ENCODE measurements at regions not wholly inside any gene's neighbourhood (a gene's known extent, or its start where the extent isn't known, plus 50 kb on each side); places are given as distances from the start of the nearest gene placed in this dataset.

GRCh38 chr2:217366266-217366895 lies 506.5 kb upstream of the TNP1 start:
- Mint-ChIP-seq H3K4me3 (no peak overlapping the region), H3K27me3 (peaks cover 3% of the 10 kb centered on the region), H3K4me1 (peaks cover 8% of the 10 kb centered on the region), H3K9me3 (ENCODE audit: insufficient read depth) (no peaks in the 10 kb centered on the region), H3K27ac (no peak overlapping the region)
- ChIA-PET POLR2A (no interaction called here), CTCF (no interaction called here)
- Histone ChIP-seq H3K4me1 (ENCODE audit: control insufficient read depth in 2 of 2, insufficient read depth in 2 of 2, low read length in 2 of 2) (peaks cover 0 to 3% of the 10 kb centered on the region in 2 donors), H3K9me3 (ENCODE audit: control extremely low read depth in 1 of 3, control insufficient read depth in 2 of 3, insufficient read depth in 1 of 3, low read length in 2 of 3) (no peaks in the 10 kb centered on the region), H3K27ac (ENCODE audit: low read length in 2 of 2) (no peak overlapping the region), H3K27me3 (replicated peaks in 1 of 4; ENCODE audit: control extremely low read depth in 1 of 4, control insufficient read depth in 3 of 4, insufficient read depth in 4 of 4, low read length in 3 of 4) (peaks cover 0 to 2% (median 0%) of the 10 kb centered on the region in 4 experiments), H3K9ac (ENCODE audit: low read length) (no peak overlapping the region), H3K79me2 (ENCODE audit: control insufficient read depth, insufficient read depth, low read length) (no peaks in the 10 kb centered on the region), H3K4me3 (ENCODE audit: control extremely low read depth in 1 of 5, extremely low read depth in 1 of 5, insufficient read depth in 1 of 5, low read depth in 2 of 5, low read length in 4 of 5) (no peak overlapping the region), H2AFZ (ENCODE audit: insufficient read depth, low read depth, low read length, poor library complexity, severe bottlenecking) (no peak overlapping the region), H3K36me3 (replicated peaks in 1 of 2; ENCODE audit: control extremely low read depth in 1 of 2, control insufficient read depth in 1 of 2, extremely low read depth in 1 of 2, insufficient read depth in 2 of 2, low read length in 1 of 2) (no peaks in the 10 kb centered on the region), H3K4me2 (replicated peaks; ENCODE audit: low read depth, low read length, poor library complexity, severe bottlenecking) (no peak overlapping the region), H4K20me1 (ENCODE audit: control insufficient read depth, insufficient read depth, low read length, poor library complexity, severe bottlenecking) (no peaks in the 10 kb centered on the region)
- no peak for ATAC-seq (ENCODE audit: low read depth)
- TF ChIP-seq EZH2 (IDR thresholded peaks at IDR 0.05; ENCODE audit: borderline replicate concordance, insufficient read depth, low read depth, low read length, poor library complexity, severe bottlenecking), result no peak
- TF ChIP-seq, protein P1, sequence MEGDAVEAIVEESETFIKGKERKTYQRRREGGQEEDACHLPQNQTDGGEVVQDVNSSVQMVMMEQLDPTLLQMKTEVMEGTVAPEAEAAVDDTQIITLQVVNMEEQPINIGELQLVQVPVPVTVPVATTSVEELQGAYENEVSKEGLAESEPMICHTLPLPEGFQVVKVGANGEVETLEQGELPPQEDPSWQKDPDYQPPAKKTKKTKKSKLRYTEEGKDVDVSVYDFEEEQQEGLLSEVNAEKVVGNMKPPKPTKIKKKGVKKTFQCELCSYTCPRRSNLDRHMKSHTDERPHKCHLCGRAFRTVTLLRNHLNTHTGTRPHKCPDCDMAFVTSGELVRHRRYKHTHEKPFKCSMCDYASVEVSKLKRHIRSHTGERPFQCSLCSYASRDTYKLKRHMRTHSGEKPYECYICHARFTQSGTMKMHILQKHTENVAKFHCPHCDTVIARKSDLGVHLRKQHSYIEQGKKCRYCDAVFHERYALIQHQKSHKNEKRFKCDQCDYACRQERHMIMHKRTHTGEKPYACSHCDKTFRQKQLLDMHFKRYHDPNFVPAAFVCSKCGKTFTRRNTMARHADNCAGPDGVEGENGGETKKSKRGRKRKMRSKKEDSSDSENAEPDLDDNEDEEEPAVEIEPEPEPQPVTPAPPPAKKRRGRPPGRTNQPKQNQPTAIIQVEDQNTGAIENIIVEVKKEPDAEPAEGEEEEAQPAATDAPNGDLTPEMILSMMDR (IDR thresholded peaks at IDR 0.05), result no peak
- 90% methylated on average over 2 of the region's 4 CpGs for WGBS (ENCODE audit: insufficient coverage)
- no peak for DNase-seq
- intact Hi-C loops (cut with micrococcal nuclease), result no loop called here

DNA sequence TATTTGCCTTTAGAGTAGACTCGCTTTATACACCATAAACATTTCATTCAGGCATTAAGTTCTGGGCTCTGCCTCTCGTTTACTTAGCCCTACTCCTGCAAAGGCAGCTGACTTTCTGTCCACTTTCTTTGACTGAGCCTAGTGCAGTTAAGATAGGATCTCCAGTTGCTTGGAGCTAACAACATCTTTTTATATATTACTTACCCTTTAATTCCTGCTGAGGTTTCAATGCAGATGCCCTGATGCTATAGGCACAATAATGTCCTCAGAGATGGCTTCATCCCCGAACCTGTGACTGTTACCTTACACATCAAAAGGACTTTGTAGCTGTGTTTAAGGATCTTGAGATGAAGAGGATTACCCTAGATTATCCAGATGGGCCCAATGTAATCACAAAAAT lies 505.8 kb upstream of the TNP1 start:
- H3K4me3 Mint-ChIP-seq, result no peak overlapping the region
- POLR2A ChIA-PET, result no interaction called here
- peaks cover 0 to 3% of the 10 kb centered on the region in 2 donors for H3K4me1 ChIP-seq (ENCODE audit: control insufficient read depth in 2 of 2, insufficient read depth in 2 of 2, low read length in 2 of 2)
- TF ChIP-seq, protein P1 (IDR thresholded peaks at IDR 0.05), result no peak
- TF ChIP-seq EZH2 (IDR thresholded peaks at IDR 0.05; ENCODE audit: borderline replicate concordance, insufficient read depth, low read depth, low read length, poor library complexity, severe bottlenecking), result no peak
- ATAC-seq (ENCODE audit: low read depth) (no peak), DNase-seq (no peak)
- no peak overlapping the region for H3K9ac ChIP-seq (ENCODE audit: low read length)
- no peaks in the 10 kb centered on the region for H3K9me3 Mint-ChIP-seq (ENCODE audit: insufficient read depth)
- H3K4me2 ChIP-seq (replicated peaks; ENCODE audit: low read depth, low read length, poor library complexity, severe bottlenecking), result no peak overlapping the region
- WGBS (ENCODE audit: insufficient coverage), result no CpG with 5 or more reads among the region's 3 CpGs
- H3K9me3 ChIP-seq (ENCODE audit: control extremely low read depth in 1 of 3, control insufficient read depth in 2 of 3, insufficient read depth in 1 of 3, low read length in 2 of 3), result no peaks in the 10 kb centered on the region
- no peaks in the 10 kb centered on the region for H3K36me3 ChIP-seq (replicated peaks in 1 of 2; ENCODE audit: control extremely low read depth in 1 of 2, control insufficient read depth in 1 of 2, extremely low read depth in 1 of 2, insufficient read depth in 2 of 2, low read length in 1 of 2)
- intact Hi-C loops (cut with micrococcal nuclease), result no loop called here
- H3K79me2 ChIP-seq (ENCODE audit: control insufficient read depth, insufficient read depth, low read length), result no peaks in the 10 kb centered on the region
- no peaks in the 10 kb centered on the region for H4K20me1 ChIP-seq (ENCODE audit: control insufficient read depth, insufficient read depth, low read length, poor library complexity, severe bottlenecking)
- peaks cover 8% of the 10 kb centered on the region for H3K4me1 Mint-ChIP-seq
- no peak overlapping the region for H3K4me3 ChIP-seq (ENCODE audit: control extremely low read depth in 1 of 5, extremely low read depth in 1 of 5, insufficient read depth in 1 of 5, low read depth in 2 of 5, low read length in 4 of 5)
- peaks cover 0 to 2% (median 0%) of the 10 kb centered on the region in 4 experiments for H3K27me3 ChIP-seq (replicated peaks in 1 of 4; ENCODE audit: control extremely low read depth in 1 of 4, control insufficient read depth in 3 of 4, insufficient read depth in 4 of 4, low read length in 3 of 4)
- no peak overlapping the region for H3K27ac ChIP-seq (ENCODE audit: low read length in 2 of 2)
- CTCF ChIA-PET, result no interaction called here
- no peak overlapping the region for H2AFZ ChIP-seq (ENCODE audit: insufficient read depth, low read depth, low read length, poor library complexity, severe bottlenecking)
- no peak overlapping the region for H3K27ac Mint-ChIP-seq
- peaks cover 3% of the 10 kb centered on the region for H3K27me3 Mint-ChIP-seq
